ENCODE measurements at regions not wholly inside any gene's neighbourhood (a gene's known extent, or its start where the extent isn't known, plus 50 kb on each side); places are given as distances from the start of the nearest gene placed in this dataset.

DNA sequence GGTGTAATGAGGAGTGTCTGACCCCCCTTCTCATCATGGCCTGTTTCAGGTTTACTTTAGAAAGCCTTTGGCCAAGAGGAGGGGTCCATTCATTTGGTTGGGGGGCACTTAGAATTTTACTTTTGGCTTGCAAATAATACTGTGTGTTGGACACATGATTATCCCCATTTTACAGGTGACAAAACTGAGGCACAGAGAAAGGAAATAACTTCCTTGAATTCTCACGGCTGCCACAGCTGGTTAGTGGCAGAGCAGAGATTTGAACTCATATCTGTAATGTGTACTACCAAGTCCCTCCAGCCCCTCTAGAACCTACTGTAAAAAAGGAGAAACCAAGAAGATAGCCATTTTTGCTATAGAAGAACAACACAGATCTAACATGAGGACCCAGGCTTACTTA lies 124.8 kb upstream of the NDUFV2 start:
- FAIRE-seq (no peak), DNase-seq (ENCODE audit: low read depth in 1 of 2, low spot score in 2 of 2) (no peak)
- Histone ChIP-seq H3K4me2 (ENCODE audit: insufficient read depth in 1 of 2, low read depth in 2 of 2, low read length in 2 of 2) (0 out of 4 replicates have a peak overlapping the region, but pooled peaks of 1 of the 2 experiments have one; percentile 25), H3K9ac (replicated peaks in 1 of 4; ENCODE audit: extremely low read depth in 1 of 4, low read depth in 3 of 4, low read length in 3 of 4) (no peak overlapping the region), H2BK5ac (ENCODE audit: low read depth, low read length) (no peak overlapping the region; the same call in 1 of the 2 replicates), H3K79me1 (ENCODE audit: low read depth, low read length) (no peaks in the 10 kb centered on the region), H3K56ac (replicated peaks; ENCODE audit: insufficient read length, low read depth, low read length) (no peak overlapping the region), H3K4ac (replicated peaks; ENCODE audit: insufficient read length, low read depth, low read length) (peak overlapping the region; percentile 32), H4K91ac (replicated peaks; ENCODE audit: insufficient read length, low read length) (no peak overlapping the region), H4K20me1 (replicated peaks in 1 of 2; ENCODE audit: control insufficient read depth in 1 of 2, insufficient read depth in 2 of 2, low read length in 2 of 2) (no peaks in the 10 kb centered on the region), H2BK20ac (ENCODE audit: low read length) (no peak overlapping the region), H3K27me3 (replicated peaks in 1 of 4; ENCODE audit: control insufficient read depth in 3 of 4, extremely low read depth in 1 of 4, insufficient read depth in 3 of 4, low read length in 3 of 4) (no peaks in the 10 kb centered on the region), H3K23ac (ENCODE audit: insufficient read length) (no peak overlapping the region), H2BK120ac (replicated peaks; ENCODE audit: low read depth, low read length) (peak overlapping the region; percentile 30), H4K8ac (ENCODE audit: extremely low read depth, insufficient read depth, low read length) (no peak overlapping the region), H3K14ac (ENCODE audit: insufficient read length) (no peak overlapping the region), H3K4me1 (replicated peaks in 1 of 4; ENCODE audit: control insufficient read depth in 3 of 4, insufficient read depth in 4 of 4, low read length in 3 of 4) (peaks cover 2 to 17% (median 14%) of the 10 kb centered on the region in 4 experiments), H3K36me3 (ENCODE audit: control insufficient read depth in 2 of 4, insufficient read depth in 4 of 4, low read length in 3 of 4) (no peaks in the 10 kb centered on the region), H3K18ac (ENCODE audit: extremely low read depth, low read length) (no peak overlapping the region), H4K5ac (ENCODE audit: insufficient read length, low read depth, low read length) (no peak overlapping the region), H3K23me2 (ENCODE audit: low read depth, low read length) (no peaks in the 10 kb centered on the region; the same call in 1 of the 2 replicates), H3K4me3 (ENCODE audit: extremely low read depth in 1 of 4, insufficient read depth in 2 of 4, low read depth in 3 of 4, low read length in 4 of 4) (no peak overlapping the region), H2AFZ (ENCODE audit: low read length) (no peak overlapping the region), H2AK5ac (ENCODE audit: low read depth, low read length) (no peak overlapping the region), H3K27ac (ENCODE audit: low read depth, low read length) (no peak overlapping the region; the same call in 1 of the 2 replicates), H3K79me2 (ENCODE audit: control insufficient read depth in 1 of 2, insufficient read depth in 2 of 2, low read length in 2 of 2) (no peaks in the 10 kb centered on the region), H2BK12ac (ENCODE audit: low read depth, low read length) (no peak overlapping the region), H2BK15ac (ENCODE audit: low read length) (no peak overlapping the region), H3K9me3 (ENCODE audit: insufficient read depth in 2 of 2, low read depth in 1 of 2, low read length in 1 of 2) (no peaks in the 10 kb centered on the region)
- TF ChIP-seq KDM1A (IDR thresholded peaks at IDR 0.05; ENCODE audit: borderline replicate concordance, low read length) (peak; percentile 82; the same call in 1 of the 2 replicates), CREB1 (IDR thresholded peaks at IDR 0.05) (no peak), CTBP2 (IDR thresholded peaks at IDR 0.05; ENCODE audit: borderline replicate concordance, insufficient read depth, insufficient read length, low read length) (no peak)
- ChIA-PET POLR2A (ENCODE audit: partially characterized antibody) (no interaction called here), CTCF (ENCODE audit: partially characterized antibody) (interaction anchor here (0.8 to 1.2 kb wide), 3 partner anchors 8 to 269 kb away, joined by 3 read pairs; no protein-coding TSS in a partner anchor)
- 77% methylated on average over 1 of the region's 1 CpG; no CpG with 5 or more reads in 1 of the 2 experiments for WGBS, 2 experiments (ENCODE audit: extremely low coverage in 1 of 2, insufficient coverage in 1 of 2, insufficient read length in 1 of 2, insufficient replicate concordance in 2 of 2, low coverage in 1 of 2, low lambda C conversion rate in 2 of 2, missing lambda C conversion rate in 1 of 2)

All from H1 (cell line).